DND-41 (cell line): ENCODE measurements at regions not wholly inside any gene's neighbourhood (a gene's known extent, or its start where the extent isn't known, plus 50 kb on each side); places are given as distances from the start of the nearest gene placed in this dataset.

Experiments
- ATAC-seq: fragments of 200-7000 bp; cut with Tn5 transposase; 3 replicates; pipeline ENCODE4 v1.9.1; 2021; ENCODE audit warnings: low read depth; ENCODE audit not compliant: insufficient read depth
- DNase-seq: peaks from one replicate; pipeline ENCODE4 v3.0.0-alpha.2; 2020
- H2AFZ ChIP-seq: 2 replicates; pipeline ENCODE4 v1.6.0; 2012; ENCODE audit warnings: low read depth, low read length
- H3K27ac ChIP-seq: 2 replicates; pipeline ENCODE4 v1.5.1; 2012; ENCODE audit warnings: low read length, inconsistent platforms
- H3K27me3 ChIP-seq: fragments of 200-600 bp; sonication (generic); 2 replicates; pipeline ENCODE4 v1.6.0; 2012; ENCODE audit warnings: low read length, mild to moderate bottlenecking, inconsistent platforms; ENCODE audit not compliant: insufficient read depth, poor library complexity
- H3K36me3 ChIP-seq: 2 replicates; pipeline ENCODE4 v1.5.1; 2012; ENCODE audit warnings: low read length, inconsistent platforms; ENCODE audit not compliant: insufficient read depth
- H3K4me1 ChIP-seq: 2 replicates; pipeline ENCODE4 v1.5.1; 2012; ENCODE audit warnings: mild to moderate bottlenecking, low read length; ENCODE audit not compliant: insufficient read depth
- H3K4me2 ChIP-seq: 2 replicates; pipeline ENCODE4 v1.6.0; 2012; ENCODE audit warnings: mild to moderate bottlenecking, moderate library complexity, low read length, inconsistent platforms; ENCODE audit not compliant: insufficient read depth
- H3K4me3 ChIP-seq, 2 experiments: fragments of 200-600 bp in 1 of 2; shearing (Covaris generic) in 1 of 2; 2 replicates each; pipeline ENCODE4 v1.5.1; 2012 to 2016; ENCODE audit warnings: inconsistent platforms in 2 of 2, low read length in 2 of 2, mild to moderate bottlenecking in 2 of 2, low read depth in 1 of 2, moderate library complexity in 1 of 2
- H3K79me2 ChIP-seq: 2 replicates; pipeline ENCODE4 v1.6.0; 2012; ENCODE audit warnings: low read length, inconsistent platforms; ENCODE audit not compliant: insufficient read depth
- H3K9ac ChIP-seq: 2 replicates; pipeline ENCODE4 v1.6.0; 2012; ENCODE audit warnings: low read depth, mild to moderate bottlenecking, inconsistent platforms, low read length, moderate library complexity
- H3K9me3 ChIP-seq: 2 replicates; pipeline ENCODE4 v1.5.1; 2012; ENCODE audit warnings: low read length, moderate library complexity, mild to moderate bottlenecking, inconsistent platforms; ENCODE audit not compliant: insufficient read depth, severe bottlenecking
- H4K20me1 ChIP-seq: 2 replicates; pipeline ENCODE4 v1.6.0; 2012; ENCODE audit warnings: low read length; ENCODE audit not compliant: insufficient read depth
- CTCF ChIP-seq: IDR thresholded peaks from 2 replicates; pipeline ENCODE4 v1.5.1; 2012; ENCODE audit warnings: borderline replicate concordance, low read length, moderate library complexity, mild to moderate bottlenecking; ENCODE audit not compliant: poor library complexity, severe bottlenecking; ENCODE audit errors: extremely low read depth
- EZH2 ChIP-seq: IDR thresholded peaks from 3 replicates; pipeline ENCODE4 v1.6.1; 2012; ENCODE audit warnings: borderline replicate concordance, low read depth, mild to moderate bottlenecking, moderate library complexity, low read length, inconsistent platforms; ENCODE audit not compliant: severe bottlenecking

- Histone ChIP-seq H3K9me3 (no peaks in the 10 kb centered on the region), H3K27me3 (no peaks in the 10 kb centered on the region), H3K4me3 (no peak overlapping the region), H3K27ac (no peak overlapping the region), H3K4me2 (no peak overlapping the region), H3K79me2 (no peaks in the 10 kb centered on the region), H3K36me3 (no peaks in the 10 kb centered on the region), H2AFZ (no peak overlapping the region), H3K9ac (no peak overlapping the region), H4K20me1 (no peaks in the 10 kb centered on the region), H3K4me1 (no peaks in the 10 kb centered on the region)
- TF ChIP-seq CTCF (no peak), EZH2 (no peak)
- no peak for DNase-seq
- ATAC-seq: no peak
These were observed 219.2 kb upstream of the KLF4 start for GRCh38 chr9:107708791-107709190.

GRCh38 chr9:107707915-107708441, 218.4 kb upstream of the KLF4 start:
- Histone ChIP-seq H3K79me2 (no peaks in the 10 kb centered on the region), H2AFZ (no peak overlapping the region), H3K4me3 (no peak overlapping the region), H3K27ac (no peak overlapping the region), H4K20me1 (no peaks in the 10 kb centered on the region), H3K4me1 (no peaks in the 10 kb centered on the region), H3K9me3 (no peaks in the 10 kb centered on the region), H3K27me3 (no peaks in the 10 kb centered on the region), H3K4me2 (no peak overlapping the region), H3K9ac (no peak overlapping the region), H3K36me3 (no peaks in the 10 kb centered on the region)
- DNase-seq (no peak), ATAC-seq (no peak)
- TF ChIP-seq CTCF (no peak), EZH2 (no peak)

- no peak overlapping the region for H3K4me3 ChIP-seq
- no peaks in the 10 kb centered on the region for H3K27me3 ChIP-seq
- no peak overlapping the region for H2AFZ ChIP-seq
- H3K27ac ChIP-seq: no peak overlapping the region
- H4K20me1 ChIP-seq: no peaks in the 10 kb centered on the region
- no peak overlapping the region for H3K4me2 ChIP-seq
- no peak for ATAC-seq
- DNase-seq: no peak
- no peaks in the 10 kb centered on the region for H3K9me3 ChIP-seq
- H3K4me1 ChIP-seq: no peaks in the 10 kb centered on the region
- TF ChIP-seq EZH2 (no peak), CTCF (no peak)
- H3K36me3 ChIP-seq: no peaks in the 10 kb centered on the region
- no peak overlapping the region for H3K9ac ChIP-seq
- H3K79me2 ChIP-seq: no peaks in the 10 kb centered on the region
These were observed 217.9 kb upstream of the KLF4 start for GRCh38 chr9:107707428-107707837.
